ENCODE measurements at regions not wholly inside any gene's neighbourhood (a gene's known extent, or its start where the extent isn't known, plus 50 kb on each side); places are given as distances from the start of the nearest gene placed in this dataset.
"Not testable (repeated sequence)": the region's sequence is repeated elsewhere in the genome, so short reads cannot be mapped to it uniquely, and the experiment has no call there.

DNA sequence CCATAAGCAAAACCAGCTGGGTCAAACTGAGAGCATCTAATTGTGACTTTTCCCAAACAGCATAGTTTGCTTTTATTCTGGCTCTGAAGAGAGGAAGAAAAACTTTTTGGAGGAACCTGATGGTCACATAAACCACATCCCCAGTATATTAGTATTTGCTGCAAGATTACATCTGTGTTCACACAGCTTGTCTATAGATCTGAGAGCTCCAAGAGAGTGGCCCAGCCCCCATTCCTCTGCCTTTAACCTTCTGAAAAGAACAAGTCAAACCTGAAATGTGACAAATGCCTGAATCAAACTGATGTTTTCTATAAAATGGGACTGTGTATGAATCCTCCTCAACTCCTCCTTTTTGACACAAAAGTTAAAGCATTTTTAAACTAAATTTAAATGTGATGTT lies 435.2 kb downstream of the ZNF479 start:
- not testable (repeated sequence) for H3K79me2 ChIP-seq (ENCODE audit: insufficient read depth, low read length); H3K9me3 ChIP-seq (ENCODE audit: low read depth, low read length); H2AFZ ChIP-seq (ENCODE audit: low read length); H4K20me1 ChIP-seq (ENCODE audit: insufficient read depth, low read length); H3K36me3 ChIP-seq (ENCODE audit: insufficient read depth, low read length); H3K4me2 ChIP-seq (ENCODE audit: insufficient read depth, low read length); H3K4me1 ChIP-seq (ENCODE audit: insufficient read depth, low read length); H3K27ac ChIP-seq (ENCODE audit: low read depth, low read length); H3K27me3 ChIP-seq (ENCODE audit: insufficient read depth, low read length); H3K4me3 ChIP-seq (ENCODE audit: insufficient read depth, low read length); DNase-seq (ENCODE audit: insufficient read length, low spot score, missing footprints)

DNA sequence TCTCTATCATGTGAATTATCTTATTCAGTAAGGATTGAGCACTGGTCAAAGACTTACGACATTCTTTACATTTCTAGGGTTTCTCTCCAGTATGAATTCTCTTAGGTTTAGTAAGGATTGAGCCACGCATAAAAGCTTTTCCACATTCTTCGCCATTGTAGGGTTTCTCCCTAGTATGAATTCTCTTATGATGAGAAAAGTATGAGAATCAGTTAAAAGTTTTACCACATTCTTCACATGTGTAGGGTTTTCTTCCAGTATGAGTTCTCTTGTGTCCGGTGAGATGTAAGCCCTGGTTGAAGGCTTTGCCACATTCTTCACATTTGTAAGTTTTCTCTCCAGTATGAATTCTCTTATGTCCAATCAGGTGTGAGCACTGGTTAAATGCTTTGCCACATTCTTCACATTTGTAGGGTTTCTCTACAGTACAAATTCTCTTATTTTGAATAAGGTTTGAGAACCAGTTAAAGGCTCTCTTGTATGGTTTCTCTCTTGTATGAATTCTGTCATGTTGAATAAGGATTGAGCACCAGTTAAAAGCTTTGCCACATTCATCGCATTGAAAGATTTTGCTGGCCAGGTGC lies 445.9 kb downstream of the ZNF479 start:
- Histone ChIP-seq H3K4me1 (ENCODE audit: insufficient read depth, low read length) (no peaks in the 10 kb centered on the region), H3K4me2 (ENCODE audit: insufficient read depth, low read length) (no peak overlapping the region), H3K79me2 (ENCODE audit: insufficient read depth, low read length) (no peaks in the 10 kb centered on the region), H2AFZ (ENCODE audit: low read length) (no peak overlapping the region), H3K4me3 (ENCODE audit: insufficient read depth, low read length) (no peak overlapping the region), H3K27ac (ENCODE audit: low read depth, low read length) (no peak overlapping the region), H4K20me1 (ENCODE audit: insufficient read depth, low read length) (no peaks in the 10 kb centered on the region), H3K36me3 (ENCODE audit: insufficient read depth, low read length) (no peaks in the 10 kb centered on the region), H3K9me3 (ENCODE audit: low read depth, low read length) (peaks cover 14% of the 10 kb centered on the region), H3K27me3 (ENCODE audit: insufficient read depth, low read length) (no peaks in the 10 kb centered on the region)
- DNase-seq (ENCODE audit: insufficient read length, low spot score, missing footprints) = no peak
- TF ChIP-seq, protein P1, sequence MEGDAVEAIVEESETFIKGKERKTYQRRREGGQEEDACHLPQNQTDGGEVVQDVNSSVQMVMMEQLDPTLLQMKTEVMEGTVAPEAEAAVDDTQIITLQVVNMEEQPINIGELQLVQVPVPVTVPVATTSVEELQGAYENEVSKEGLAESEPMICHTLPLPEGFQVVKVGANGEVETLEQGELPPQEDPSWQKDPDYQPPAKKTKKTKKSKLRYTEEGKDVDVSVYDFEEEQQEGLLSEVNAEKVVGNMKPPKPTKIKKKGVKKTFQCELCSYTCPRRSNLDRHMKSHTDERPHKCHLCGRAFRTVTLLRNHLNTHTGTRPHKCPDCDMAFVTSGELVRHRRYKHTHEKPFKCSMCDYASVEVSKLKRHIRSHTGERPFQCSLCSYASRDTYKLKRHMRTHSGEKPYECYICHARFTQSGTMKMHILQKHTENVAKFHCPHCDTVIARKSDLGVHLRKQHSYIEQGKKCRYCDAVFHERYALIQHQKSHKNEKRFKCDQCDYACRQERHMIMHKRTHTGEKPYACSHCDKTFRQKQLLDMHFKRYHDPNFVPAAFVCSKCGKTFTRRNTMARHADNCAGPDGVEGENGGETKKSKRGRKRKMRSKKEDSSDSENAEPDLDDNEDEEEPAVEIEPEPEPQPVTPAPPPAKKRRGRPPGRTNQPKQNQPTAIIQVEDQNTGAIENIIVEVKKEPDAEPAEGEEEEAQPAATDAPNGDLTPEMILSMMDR (IDR thresholded peaks at IDR 0.05; ENCODE audit: extremely low read depth, low read depth, low read length) = no peak

DNA sequence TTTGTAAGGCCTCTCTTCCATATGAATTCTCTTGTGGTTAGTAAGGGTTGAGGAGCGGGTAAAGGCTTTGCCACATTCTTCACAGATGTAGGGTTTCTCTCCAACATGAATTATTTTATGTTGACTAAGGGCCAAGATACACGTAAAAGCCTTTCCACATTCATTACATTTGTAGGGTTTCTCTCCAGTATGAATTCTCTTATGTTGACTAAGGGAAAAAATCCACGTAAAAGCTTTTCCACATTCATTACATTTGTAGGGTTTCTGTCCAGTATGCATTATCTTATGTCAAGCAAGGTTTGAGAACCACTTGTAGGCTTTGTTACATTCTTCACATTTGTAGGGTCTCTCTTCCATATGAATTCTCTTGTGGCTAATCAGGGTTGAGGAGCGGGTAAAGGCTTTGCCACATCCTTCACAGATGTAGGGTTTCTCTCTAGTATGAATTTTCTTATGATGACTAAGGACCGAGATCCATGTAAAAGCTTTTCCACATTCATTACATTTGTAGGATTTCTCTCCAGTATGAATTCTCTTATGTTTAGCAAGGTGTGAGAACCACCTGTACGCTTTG lies 493.0 kb downstream of the ZNF479 start:
- peaks cover 19% of the 10 kb centered on the region for H3K9me3 ChIP-seq (ENCODE audit: low read depth, low read length)
- no peaks in the 10 kb centered on the region for H3K4me1 ChIP-seq (ENCODE audit: insufficient read depth, low read length)
- H4K20me1 ChIP-seq (ENCODE audit: insufficient read depth, low read length) = no peaks in the 10 kb centered on the region
- no peak overlapping the region for H2AFZ ChIP-seq (ENCODE audit: low read length)
- TF ChIP-seq, protein P1 (IDR thresholded peaks at IDR 0.05; ENCODE audit: extremely low read depth, low read depth, low read length) = no peak
- no peak overlapping the region for H3K4me3 ChIP-seq (ENCODE audit: insufficient read depth, low read length)
- no peak overlapping the region for H3K27ac ChIP-seq (ENCODE audit: low read depth, low read length)
- no peak for DNase-seq (ENCODE audit: insufficient read length, low spot score, missing footprints)
- no peaks in the 10 kb centered on the region for H3K27me3 ChIP-seq (ENCODE audit: insufficient read depth, low read length)
- no peak overlapping the region for H3K4me2 ChIP-seq (ENCODE audit: insufficient read depth, low read length)
- H3K36me3 ChIP-seq (ENCODE audit: insufficient read depth, low read length) = no peaks in the 10 kb centered on the region
- H3K79me2 ChIP-seq (ENCODE audit: insufficient read depth, low read length) = no peaks in the 10 kb centered on the region

DNA sequence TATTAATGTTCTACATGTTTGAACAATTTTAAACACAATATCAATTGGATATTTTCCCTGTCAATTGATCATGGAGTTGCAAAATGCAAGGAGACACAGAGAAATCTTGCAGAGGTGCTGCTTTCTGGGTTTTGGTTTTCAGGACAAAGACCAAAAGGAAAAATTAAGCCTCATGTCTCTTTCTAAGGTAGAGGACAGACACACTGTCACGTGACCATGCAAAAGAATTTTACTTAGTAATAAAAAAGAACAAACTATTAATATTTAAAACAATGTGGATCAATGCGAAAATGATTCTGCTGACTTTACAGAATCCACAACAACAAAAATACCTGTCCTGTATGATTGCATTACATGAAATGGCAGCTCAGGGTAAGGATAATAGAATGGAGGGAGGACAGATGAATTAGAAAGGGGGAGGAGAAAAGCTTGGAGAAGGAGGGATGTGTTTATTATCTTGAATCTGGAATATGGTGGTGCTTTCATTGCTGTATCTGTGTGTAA lies 493.7 kb upstream of the NUPR2 start:
- Histone ChIP-seq H2AFZ (ENCODE audit: low read length) (no peak overlapping the region), H4K20me1 (ENCODE audit: insufficient read depth, low read length) (no peaks in the 10 kb centered on the region), H3K36me3 (ENCODE audit: insufficient read depth, low read length) (no peaks in the 10 kb centered on the region), H3K4me2 (ENCODE audit: insufficient read depth, low read length) (no peak overlapping the region), H3K4me3 (ENCODE audit: insufficient read depth, low read length) (no peak overlapping the region), H3K9me3 (ENCODE audit: low read depth, low read length) (peaks cover 5% of the 10 kb centered on the region), H3K79me2 (ENCODE audit: insufficient read depth, low read length) (no peaks in the 10 kb centered on the region), H3K27me3 (ENCODE audit: insufficient read depth, low read length) (no peaks in the 10 kb centered on the region), H3K27ac (ENCODE audit: low read depth, low read length) (no peak overlapping the region), H3K4me1 (ENCODE audit: insufficient read depth, low read length) (no peaks in the 10 kb centered on the region)
- TF ChIP-seq, protein P1 (IDR thresholded peaks at IDR 0.05; ENCODE audit: extremely low read depth, low read depth, low read length) = no peak
- DNase-seq (ENCODE audit: insufficient read length, low spot score, missing footprints) = no peak
